WTC11 (cell line): ENCODE measurements at regions not wholly inside any gene's neighbourhood (a gene's known extent, or its start where the extent isn't known, plus 50 kb on each side); places are given as distances from the start of the nearest gene placed in this dataset.

Experiments
- ATAC-seq: fragments of 200-7000 bp; cut with Tn5 transposase; 2 replicates; pipeline ENCODE4 v1.10.0; 2021; ENCODE audit warnings: mild to moderate bottlenecking, moderate library complexity
- CTCF ChIA-PET: fragments of 300-600 bp; sonication (Branson Sonifier 250); formaldehyde crosslinking; loops from one replicate; lab custom pipeline; 2021; ENCODE audit warnings: antibody characterized with exemption; lab: Charles Lee
- POLR2A ChIA-PET: fragments of 350-600 bp; sonication (Branson Sonifier 250); formaldehyde crosslinking; loops from one replicate; lab custom pipeline; 2021; ENCODE audit warnings: antibody characterized with exemption; lab: Charles Lee
- DNase-seq: peaks from one replicate; pipeline ENCODE4 v3.0.0; 2021; ENCODE audit warnings: low spot score
- H3K27ac Mint-ChIP-seq: 2 replicates; pipeline ENCODE4 v1.8.0; 2021; ENCODE audit warnings: mixed read lengths
- H3K27me3 Mint-ChIP-seq: 2 replicates; pipeline ENCODE4 v1.8.0; 2021; ENCODE audit warnings: low read depth, mild to moderate bottlenecking, moderate library complexity, mixed read lengths
- H3K36me3 Mint-ChIP-seq: 2 replicates; pipeline ENCODE4 v1.8.0; 2021; ENCODE audit warnings: mixed read lengths
- H3K4me1 Mint-ChIP-seq: 2 replicates; pipeline ENCODE4 v1.8.0; 2022; ENCODE audit warnings: mixed read lengths
- H3K4me3 Mint-ChIP-seq: 2 replicates; pipeline ENCODE4 v1.8.0; 2021; ENCODE audit warnings: mild to moderate bottlenecking, moderate library complexity, mixed read lengths
- H3K9me3 Mint-ChIP-seq: 2 replicates; pipeline ENCODE4 v1.8.0; 2021; ENCODE audit warnings: mixed read lengths
- AR ChIP-seq: fragments of 250-450 bp; sonication (Bioruptor Pico); IDR thresholded peaks from 2 replicates; pipeline ENCODE4 v1.9.0; 2021; ENCODE audit warnings: mild to moderate bottlenecking
- ATF3 ChIP-seq: sonication (generic); formaldehyde crosslinking; conservative IDR thresholded peaks from 2 replicates; pipeline ENCODE4 v1.8.1; 2022; ENCODE audit warnings: mild to moderate bottlenecking, missing genetic modification reagents
- CREM ChIP-seq: sonication (generic); formaldehyde crosslinking; IDR thresholded peaks from 2 replicates; pipeline ENCODE4 v1.8.1; 2022; ENCODE audit warnings: mild to moderate bottlenecking, missing genetic modification reagents, moderate library complexity
- E2F4 ChIP-seq: sonication (generic); formaldehyde crosslinking; IDR thresholded peaks from 2 replicates; pipeline ENCODE4 v1.8.1; 2022; ENCODE audit warnings: low read depth, mild to moderate bottlenecking, moderate library complexity, missing genetic modification reagents, borderline replicate concordance
- HMGXB4 ChIP-seq: sonication (generic); formaldehyde crosslinking; IDR thresholded peaks from 2 replicates; pipeline ENCODE4 v1.8.1; 2023; ENCODE audit warnings: mild to moderate bottlenecking, moderate library complexity, missing genetic modification reagents
- OVOL2 ChIP-seq: fragments of 250-450 bp; sonication (Bioruptor Pico); IDR thresholded peaks from 2 replicates; pipeline ENCODE4 v1.9.0; 2021; ENCODE audit warnings: mild to moderate bottlenecking, borderline replicate concordance
- RELA ChIP-seq: sonication (generic); formaldehyde crosslinking; IDR thresholded peaks from 2 replicates; pipeline ENCODE4 v1.8.1; 2022; ENCODE audit warnings: missing genetic modification reagents, mild to moderate bottlenecking, borderline replicate concordance
- SMAD4 ChIP-seq: sonication (generic); formaldehyde crosslinking; IDR thresholded peaks from 2 replicates; pipeline ENCODE4 v1.8.0; 2022; ENCODE audit warnings: mild to moderate bottlenecking, missing genetic modification reagents
- STAT6 ChIP-seq: sonication (generic); formaldehyde crosslinking; conservative IDR thresholded peaks from 2 replicates; pipeline ENCODE4 v1.8.1; 2023; ENCODE audit warnings: mild to moderate bottlenecking, low read depth, missing genetic modification reagents, moderate library complexity
- TP53 ChIP-seq: sonication (generic); formaldehyde crosslinking; IDR thresholded peaks from 2 replicates; pipeline ENCODE4 v1.8.1; 2023; ENCODE audit warnings: mild to moderate bottlenecking, missing genetic modification reagents
- USF1 ChIP-seq: sonication (generic); formaldehyde crosslinking; IDR thresholded peaks from 2 replicates; pipeline ENCODE4 v1.8.0; 2022; ENCODE audit warnings: mild to moderate bottlenecking, missing genetic modification reagents
- ZNF121 ChIP-seq: sonication (generic); formaldehyde crosslinking; IDR thresholded peaks from 2 replicates; pipeline ENCODE4 v1.8.0; 2023; ENCODE audit warnings: missing genetic modification reagents
- ZNF263 ChIP-seq: sonication (generic); formaldehyde crosslinking; IDR thresholded peaks from 2 replicates; pipeline ENCODE4 v1.8.1; 2022; ENCODE audit warnings: low read depth, mild to moderate bottlenecking, moderate library complexity, missing genetic modification reagents
- ZNF317 ChIP-seq: sonication (generic); formaldehyde crosslinking; IDR thresholded peaks from 2 replicates; pipeline ENCODE4 v1.8.1; 2023; ENCODE audit warnings: low read depth, mild to moderate bottlenecking, moderate library complexity, missing genetic modification reagents, borderline replicate concordance
- ZNF532 ChIP-seq: fragments of 250-450 bp; sonication (Bioruptor Pico); IDR thresholded peaks from 2 replicates; pipeline ENCODE4 v1.9.0; 2021; ENCODE audit warnings: mild to moderate bottlenecking, borderline replicate concordance
- ZNF671 ChIP-seq: fragments of 250-450 bp; sonication (Bioruptor Pico); IDR thresholded peaks from 2 replicates; pipeline ENCODE4 v1.8.0; 2021; ENCODE audit warnings: mild to moderate bottlenecking

- TF ChIP-seq AR (no peak), ZNF263 (CRISPR knock-in tag) (no peak), RELA (no peak), ATF3 (CRISPR knock-in tag) (no peak)
Observed at GRCh38 chr12:116378002-116378401, 100.5 kb upstream of the MED13L start (continued).

GRCh38 chr12:116380108-116380507 is 102.6 kb upstream of the MED13L start:
- H3K4me1 Mint-ChIP-seq: peaks cover 64% of the 10 kb centered on the region
- CTCF ChIA-PET: no interaction called here
- TF ChIP-seq ZNF671 (CRISPR knock-in tag) (no peak), OVOL2 (CRISPR knock-in tag) (no peak), TP53 (no peak), ZNF121 (CRISPR knock-in tag) (no peak), E2F4 (CRISPR knock-in tag) (no peak), AR (no peak), USF1 (CRISPR knock-in tag) (no peak), ZNF532 (CRISPR knock-in tag) (no peak), RELA (no peak), SMAD4 (CRISPR knock-in tag) (no peak), ZNF317 (CRISPR knock-in tag) (no peak), HMGXB4 (CRISPR knock-in tag) (no peak), STAT6 (no peak), CREM (CRISPR knock-in tag) (no peak)

More at GRCh38 chr12:116380108-116380507, 102.6 kb upstream of the MED13L start:
- H3K27me3 Mint-ChIP-seq: peaks cover 26% of the 10 kb centered on the region
- ATAC-seq: no peak
- peaks cover 10% of the 10 kb centered on the region for H3K9me3 Mint-ChIP-seq
- H3K27ac Mint-ChIP-seq: no peak overlapping the region
- H3K4me3 Mint-ChIP-seq: no peak overlapping the region
- H3K36me3 Mint-ChIP-seq: no peaks in the 10 kb centered on the region; the same call in 1 of the 2 replicates
- DNase-seq: no peak
- POLR2A ChIA-PET: no interaction called here
